ENCODE measurements at regions not wholly inside any gene's neighbourhood (a gene's known extent, or its start where the extent isn't known, plus 50 kb on each side); places are given as distances from the start of the nearest gene placed in this dataset.

GRCh38 chr9:27664121-27664779, 91.0 kb upstream of the C9orf72 start:
- no peak overlapping the region for H2AFZ ChIP-seq (ENCODE audit: low read length)
- 86% methylated on average over 7 of the region's 7 CpGs; no CpG with 5 or more reads in 1 of the 2 experiments for WGBS, 2 experiments (ENCODE audit: extremely low coverage in 1 of 2, insufficient coverage in 1 of 2, insufficient read length in 1 of 2, insufficient replicate concordance in 2 of 2, low coverage in 1 of 2, low lambda C conversion rate in 2 of 2, missing lambda C conversion rate in 1 of 2)
- TF ChIP-seq TBP (IDR thresholded peaks at IDR 0.05; ENCODE audit: low read depth, low read length) = no peak
- TF ChIP-seq TCF12 (IDR thresholded peaks at IDR 0.05; ENCODE audit: low read depth, low read length) = no peak
- TF ChIP-seq CBX8 (IDR thresholded peaks at IDR 0.05; ENCODE audit: borderline replicate concordance, low read depth, low read length) = no peak
- TF ChIP-seq RFX5 (IDR thresholded peaks at IDR 0.05; ENCODE audit: borderline replicate concordance, low read depth, low read length) = no peak
- TF ChIP-seq HDAC2 (IDR thresholded peaks at IDR 0.05; ENCODE audit: borderline replicate concordance in 1 of 2, low read depth in 2 of 2, low read length in 2 of 2) = no peak
- no peak for TF ChIP-seq CBX5 (IDR thresholded peaks at IDR 0.05; ENCODE audit: low read depth, low read length)
- TF ChIP-seq SAP30 (IDR thresholded peaks at IDR 0.05; ENCODE audit: insufficient read depth, insufficient replicate concordance, low read length) = no peak
- no peak for TF ChIP-seq TAF1 (IDR thresholded peaks at IDR 0.05; ENCODE audit: low read depth, low read length)
- no peak for TF ChIP-seq SP2 (IDR thresholded peaks at IDR 0.05; ENCODE audit: low read length)
- TF ChIP-seq CHD2 (IDR thresholded peaks at IDR 0.05; ENCODE audit: low read length) = no peak
- TF ChIP-seq CHD1 (IDR thresholded peaks at IDR 0.05; ENCODE audit: low read depth, low read length) = no peak
- TF ChIP-seq RNF2 (IDR thresholded peaks at IDR 0.05; ENCODE audit: borderline replicate concordance, low read depth, low read length, missing control alignments, poor library complexity, severe bottlenecking) = no peak
- no peak for TF ChIP-seq SIN3A (conservative IDR thresholded peaks at IDR 0.05 in 1 of 2, IDR thresholded peaks at IDR 0.05 in 1 of 2; ENCODE audit: low read depth in 1 of 2, low read length in 2 of 2)

More at GRCh38 chr9:27664121-27664779, 91.0 kb upstream of the C9orf72 start:
- Histone ChIP-seq H3K4ac (replicated peaks; ENCODE audit: insufficient read length, low read depth, low read length) (no peak overlapping the region), H3K23ac (ENCODE audit: insufficient read length) (no peak overlapping the region), H4K20me1 (replicated peaks in 1 of 2; ENCODE audit: control insufficient read depth in 1 of 2, insufficient read depth in 2 of 2, low read length in 2 of 2) (no peaks in the 10 kb centered on the region), H3K4me2 (ENCODE audit: insufficient read depth in 1 of 2, low read depth in 2 of 2, low read length in 2 of 2) (no peak overlapping the region), H3K79me2 (ENCODE audit: control insufficient read depth in 1 of 2, insufficient read depth in 2 of 2, low read length in 2 of 2) (no peaks in the 10 kb centered on the region), H3K9ac (replicated peaks in 1 of 4; ENCODE audit: extremely low read depth in 1 of 4, low read depth in 3 of 4, low read length in 3 of 4) (no peak overlapping the region), H3K23me2 (ENCODE audit: low read depth, low read length) (no peaks in the 10 kb centered on the region), H3K36me3 (ENCODE audit: control insufficient read depth in 2 of 4, insufficient read depth in 4 of 4, low read length in 3 of 4) (no peaks in the 10 kb centered on the region), H2AK5ac (ENCODE audit: low read depth, low read length) (peak overlapping the region; percentile 69; the same call in 1 of the 2 replicates), H2BK120ac (replicated peaks; ENCODE audit: low read depth, low read length) (no peak overlapping the region), H4K5ac (ENCODE audit: insufficient read length, low read depth, low read length) (no peak overlapping the region), H4K8ac (ENCODE audit: extremely low read depth, insufficient read depth, low read length) (no peak overlapping the region), H3K9me3 (ENCODE audit: insufficient read depth in 2 of 2, low read depth in 1 of 2, low read length in 1 of 2) (no peaks in the 10 kb centered on the region), H3K14ac (ENCODE audit: insufficient read length) (no peak overlapping the region), H3K18ac (ENCODE audit: extremely low read depth, low read length) (no peak overlapping the region), H3K27ac (ENCODE audit: low read depth, low read length) (no peak overlapping the region), H3K4me3 (ENCODE audit: extremely low read depth in 1 of 4, insufficient read depth in 2 of 4, low read depth in 3 of 4, low read length in 4 of 4) (no peak overlapping the region), H2BK12ac (ENCODE audit: low read depth, low read length) (no peak overlapping the region; the same call in 1 of the 2 replicates), H2BK5ac (ENCODE audit: low read depth, low read length) (no peak overlapping the region), H2BK20ac (ENCODE audit: low read length) (no peak overlapping the region), H3K79me1 (ENCODE audit: low read depth, low read length) (no peaks in the 10 kb centered on the region), H3K4me1 (replicated peaks in 1 of 4; ENCODE audit: control insufficient read depth in 3 of 4, insufficient read depth in 4 of 4, low read length in 3 of 4) (peaks cover 0 to 10% (median 6%) of the 10 kb centered on the region in 4 experiments; a peak in 3 of 7 replicates), H3K27me3 (replicated peaks in 1 of 4; ENCODE audit: control insufficient read depth in 3 of 4, extremely low read depth in 1 of 4, insufficient read depth in 3 of 4, low read length in 3 of 4) (no peaks in the 10 kb centered on the region), H3K56ac (replicated peaks; ENCODE audit: insufficient read length, low read depth, low read length) (no peak overlapping the region), H4K91ac (replicated peaks; ENCODE audit: insufficient read length, low read length) (no peak overlapping the region), H2BK15ac (ENCODE audit: low read length) (no peak overlapping the region)
- ChIA-PET POLR2A (ENCODE audit: partially characterized antibody) (interaction anchor here (1.0 to 1.5 kb wide), 2 partner anchors 9 to 26 kb away, joined by 3 to 5 read pairs; no protein-coding TSS in a partner anchor), CTCF (ENCODE audit: partially characterized antibody) (interaction anchor here (1.0 kb wide), 1 partner anchor 62 kb away, joined by 3 read pairs; no protein-coding TSS in a partner anchor)
- FAIRE-seq = no peak
- no peak for DNase-seq (ENCODE audit: low read depth in 1 of 2, low spot score in 2 of 2)
